GM12878 (cell line): ENCODE measurements at regions not wholly inside any gene's neighbourhood (a gene's known extent, or its start where the extent isn't known, plus 50 kb on each side); places are given as distances from the start of the nearest gene placed in this dataset.

Source experiments
- ATAC-seq: fragments of 200-7000 bp; cut with Tn5 transposase; 3 replicates; pipeline ENCODE4 v1.9.1; 2020; ENCODE audit warnings: mild to moderate bottlenecking, moderate library complexity
- BruUV-seq: library from RNA; stranded (reverse); fragments of 400-500 nt; replicated peaks from 2 replicates; lab custom pipeline; 2021; lab: Mats Ljungman, UMichigan
- CTCF ChIA-PET: fragments of 300-600 bp; sonication (Branson Sonifier 250); formaldehyde crosslinking; extraction: SDS; loops from one replicate; lab custom pipeline; 2021; ENCODE audit warnings: inconsistent platforms; lab: Yijun Ruan, JAX
- POLR2A ChIA-PET: fragments of 350-600 bp; formaldehyde crosslinking; extraction: SDS; loops from one replicate; lab custom pipeline; 2021; ENCODE audit warnings: inconsistent platforms; lab: Charles Lee
- RAD21 ChIA-PET: fragments of 300-600 bp; sonication (Branson Sonifier 250); formaldehyde crosslinking; loops from one replicate; lab custom pipeline; 2023; ENCODE audit warnings: antibody characterized with exemption; ENCODE audit not compliant: unreplicated experiment; lab: Charles Lee
- SMC1A ChIA-PET: fragments of 300-600 bp; sonication (Branson Sonifier 250); formaldehyde crosslinking; loops from one replicate; lab custom pipeline; 2023; ENCODE audit not compliant: unreplicated experiment, uncharacterized antibody; lab: Charles Lee
- DNase-seq: peaks from one replicate; pipeline ENCODE4 v3.0.0-alpha.2; 2011; ENCODE audit warnings: low read depth, low spot score
- FAIRE-seq: peaks from 3 replicates; lab custom pipeline; 2011; peaks lifted over from hg19 to GRCh38; lab: Jason Lieb, UNC
- H2AFZ ChIP-seq: 2 replicates; pipeline ENCODE4 v1.6.0; 2011; ENCODE audit warnings: low read depth, low read length, control low read depth; ENCODE audit not compliant: control insufficient read depth
- H3K27ac ChIP-seq: 2 replicates; pipeline ENCODE4 v1.5.1; 2011; ENCODE audit warnings: control low read depth; ENCODE audit not compliant: control insufficient read depth, insufficient read depth
- H3K27me3 ChIP-seq, 2 experiments: replicated peaks in 1 of 2; 2 replicates each; pipeline versions ENCODE4 v1.6.0 to v1.6.1; 2011; ENCODE audit warnings: low read length in 1 of 2; ENCODE audit not compliant: control insufficient read depth in 2 of 2, insufficient read depth in 2 of 2
- H3K36me3 ChIP-seq, 2 experiments: 2 replicates each; pipeline ENCODE4 v1.5.1; 2011; ENCODE audit warnings: low read length in 1 of 2; ENCODE audit not compliant: control insufficient read depth in 2 of 2, insufficient read depth in 2 of 2
- H3K4me1 ChIP-seq: 2 replicates; pipeline ENCODE4 v1.6.1; 2011; ENCODE audit warnings: mild to moderate bottlenecking, low read length, moderate library complexity, mixed read lengths; ENCODE audit not compliant: control insufficient read depth, insufficient read depth
- H3K4me2 ChIP-seq: 2 replicates; pipeline ENCODE4 v1.6.0; 2011; ENCODE audit warnings: control low read depth; ENCODE audit not compliant: control insufficient read depth, insufficient read depth
- H3K4me3 ChIP-seq: fragments of 200-600 bp; sonication (generic); 2 replicates; pipeline ENCODE4 v1.5.1; 2016
- H3K79me2 ChIP-seq: 2 replicates; pipeline ENCODE4 v1.6.0; 2011; ENCODE audit warnings: low read length; ENCODE audit not compliant: control insufficient read depth, insufficient read depth
- H3K9ac ChIP-seq: 2 replicates; pipeline ENCODE4 v1.8.0; 2011; ENCODE audit warnings: low read length, control low read depth, mixed read lengths; ENCODE audit not compliant: control insufficient read depth, insufficient read depth
- H3K9me3 ChIP-seq: replicated peaks from 3 replicates; pipeline ENCODE4 v1.5.1; 2011; ENCODE audit warnings: mild to moderate bottlenecking, low read length; ENCODE audit not compliant: control insufficient read depth, insufficient read depth
- H4K20me1 ChIP-seq: 2 replicates; pipeline ENCODE4 v1.6.0; 2011; ENCODE audit not compliant: control insufficient read depth, insufficient read depth
- CREB1 ChIP-seq: IDR thresholded peaks from 2 replicates; pipeline ENCODE4 v1.6.1; 2012; ENCODE audit warnings: low read depth, mild to moderate bottlenecking, inconsistent platforms
- IRF5 ChIP-seq: fragments of 450-650 bp; IDR thresholded peaks from 2 replicates; pipeline ENCODE4 v1.6.1; 2017; ENCODE audit warnings: borderline replicate concordance
- MLLT1 ChIP-seq: fragments of 450-650 bp; IDR thresholded peaks from 2 replicates; pipeline ENCODE4 v1.6.1; 2016; ENCODE audit warnings: mild to moderate bottlenecking
- MTA2 ChIP-seq: fragments of 450-650 bp; IDR thresholded peaks from 2 replicates; pipeline ENCODE4 v1.6.1; 2016; ENCODE audit warnings: low read depth, mild to moderate bottlenecking, moderate library complexity
- SREBF2 ChIP-seq: IDR thresholded peaks from 2 replicates; pipeline ENCODE4 v1.6.1; 2012; ENCODE audit warnings: mild to moderate bottlenecking, low read length
- USF2 ChIP-seq: IDR thresholded peaks from 2 replicates; pipeline ENCODE4 v1.6.1; 2011; ENCODE audit warnings: low read depth, low read length, improper control_type of control experiment, borderline replicate concordance
- WGBS: methylation state at CpG from one replicate; pipeline ENCODE4 v1.1.6; 2016; ENCODE audit warnings: low lambda C conversion rate; ENCODE audit not compliant: insufficient replicate concordance, insufficient coverage; ENCODE audit errors: missing lambda C conversion rate; 5-methylcytosine and 5-hydroxymethylcytosine counted together
- in situ Hi-C: fragments of 300-500 bp; cut with MboI; formaldehyde crosslinking; loops from 9 replicates; pipeline ENCODE4 v1.14.3; 2018; ENCODE audit warnings: mixed read lengths
- intact Hi-C: fragments of 100-400 bp; cut with micrococcal nuclease; formaldehyde crosslinking; loops from one replicate; pipeline ENCODE4 v1.14.2; 2022; ENCODE audit not compliant: unreplicated experiment

GRCh38 chr9:135210676-135211523, 123.4 kb downstream of the OLFM1 start:
- WGBS: 2% methylated on average over 7 of the region's 7 CpGs
- intact Hi-C loops: no loop called here
- H3K27me3 ChIP-seq: no peaks in the 10 kb centered on the region
- H3K9ac ChIP-seq: no peak overlapping the region
- H3K4me2 ChIP-seq: no peak overlapping the region
- DNase-seq: no peak
- no peaks in the 10 kb centered on the region for H4K20me1 ChIP-seq
- CTCF ChIA-PET: no interaction called here
- H3K4me3 ChIP-seq: no peak overlapping the region
- in situ Hi-C loops: no loop called here
- H3K27ac ChIP-seq: no peak overlapping the region
- H3K4me1 ChIP-seq: no peaks in the 10 kb centered on the region
- BruUV-seq: no TSS peak
- no peak overlapping the region for H2AFZ ChIP-seq
- FAIRE-seq: no peak
- POLR2A ChIA-PET: no interaction called here
- no peak for TF ChIP-seq USF2
- TF ChIP-seq, all 136 proteins: peak for 0
- no peaks in the 10 kb centered on the region; the same call in 2 of the 3 replicates for H3K9me3 ChIP-seq
- ATAC-seq: no peak
- H3K36me3 ChIP-seq: no peaks in the 10 kb centered on the region
- RAD21 ChIA-PET: no interaction called here
- H3K79me2 ChIP-seq: no peaks in the 10 kb centered on the region
- SMC1A ChIA-PET: interaction anchor here (0.6 kb wide), 1 partner anchor 508 kb away, joined by 3 read pairs; no protein-coding TSS in a partner anchor

- Histone ChIP-seq H3K27me3 (peaks cover 0 to 2% of the 10 kb centered on the region in 2 experiments; a peak in 1 of 4 replicates), H4K20me1 (no peaks in the 10 kb centered on the region), H3K4me2 (no peak overlapping the region), H2AFZ (no peak overlapping the region), H3K4me1 (no peaks in the 10 kb centered on the region), H3K79me2 (no peaks in the 10 kb centered on the region), H3K9ac (no peak overlapping the region), H3K4me3 (no peak overlapping the region), H3K36me3 (no peaks in the 10 kb centered on the region), H3K9me3 (no peaks in the 10 kb centered on the region; the same call in 2 of the 3 replicates), H3K27ac (no peak overlapping the region)
- ChIA-PET RAD21 (no interaction called here), SMC1A (no interaction called here), POLR2A (no interaction called here), CTCF (no interaction called here)
- DNase-seq (no peak), FAIRE-seq (no peak), ATAC-seq (no peak)
- in situ Hi-C loops: no loop called here
- intact Hi-C loops: no loop called here
- 59% methylated on average over 3 of the region's 3 CpGs for WGBS
- no TSS peak for BruUV-seq
- TF ChIP-seq MLLT1: no peak
- TF ChIP-seq CREB1: no peak
- no peak for TF ChIP-seq MTA2
- TF ChIP-seq SREBF2: no peak
- no peak for TF ChIP-seq IRF5
Observed at GRCh38 chr9:135211524-135211890, 124.0 kb downstream of the OLFM1 start.
